Endothelial cell of umbilical vein (primary cell): ENCODE measurements at regions not wholly inside any gene's neighbourhood (a gene's known extent, or its start where the extent isn't known, plus 50 kb on each side); places are given as distances from the start of the nearest gene placed in this dataset.

Source experiments
- BruUV-seq: library from RNA; stranded (reverse); fragments of 400-500 nt; replicated peaks from 2 replicates; lab custom pipeline; 2021; lab: Mats Ljungman, UMichigan
- CTCF ChIA-PET: fragments of 300-600, 350-600 bp; sonication (Branson Sonifier 250); formaldehyde crosslinking; loops from one replicate; lab custom pipeline; 2021; ENCODE audit warnings: antibody characterized with exemption, inconsistent platforms; lab: Charles Lee
- POLR2A ChIA-PET: fragments of 300-600, 350-600 bp; sonication (Branson Sonifier 250); formaldehyde crosslinking; loops from one replicate; lab custom pipeline; 2021; ENCODE audit warnings: antibody characterized with exemption, inconsistent platforms; lab: Charles Lee
- DNase-seq: peaks from one replicate; pipeline ENCODE4 v3.0.0-alpha.2; 2011; ENCODE audit warnings: low read depth, low spot score
- FAIRE-seq: peaks from 2 replicates; lab custom pipeline; 2011; peaks lifted over from hg19 to GRCh38; lab: Jason Lieb, UNC
- H2AFZ ChIP-seq: 2 replicates; pipeline ENCODE4 v1.6.0; 2012; ENCODE audit warnings: low read depth, low read length, control low read depth, inconsistent platforms
- H3K27ac ChIP-seq: 2 replicates; pipeline ENCODE4 v1.5.1; 2011; ENCODE audit warnings: low read depth, mild to moderate bottlenecking, control low read depth, low read length, moderate library complexity; ENCODE audit not compliant: insufficient read depth
- H3K27me3 ChIP-seq, 2 experiments: 2 replicates each; pipeline versions ENCODE4 v1.6.0 to v1.6.1; 2011; ENCODE audit warnings: low read length in 2 of 2, mixed read lengths in 1 of 2; ENCODE audit not compliant: control insufficient read depth in 2 of 2, insufficient read depth in 2 of 2
- H3K36me3 ChIP-seq, 2 experiments: 2 replicates in 1 of 2; 3 replicates in 1 of 2; pipeline ENCODE4 v1.5.1; 2011; ENCODE audit warnings: low read length in 2 of 2, mild to moderate bottlenecking in 1 of 2, moderate library complexity in 1 of 2; ENCODE audit not compliant: control insufficient read depth in 2 of 2, insufficient read depth in 2 of 2; ENCODE audit errors: extremely low read depth in 1 of 2
- H3K4me1 ChIP-seq: 3 replicates; pipeline ENCODE4 v1.5.1; 2011; ENCODE audit warnings: mild to moderate bottlenecking, low read length; ENCODE audit not compliant: control insufficient read depth, insufficient read depth; ENCODE audit errors: extremely low read depth
- H3K4me2 ChIP-seq: 2 replicates; pipeline ENCODE4 v1.6.1; 2011; ENCODE audit warnings: low read length, control low read depth, mixed read lengths; ENCODE audit not compliant: insufficient read depth
- H3K4me3 ChIP-seq, 3 experiments: fragments of 200-600 bp in 1 of 3; sonication (generic), shearing (Covaris generic) in 1 of 3; replicated peaks in 1 of 3; 2 replicates each; pipeline ENCODE4 v1.5.1; 2011 to 2016; ENCODE audit warnings: control low read depth in 3 of 3, low read length in 3 of 3, mild to moderate bottlenecking in 2 of 3, inconsistent platforms in 1 of 3, low read depth in 1 of 3, moderate library complexity in 1 of 3; ENCODE audit not compliant: insufficient read depth in 1 of 3
- H3K79me2 ChIP-seq: 2 replicates; pipeline ENCODE4 v1.6.0; 2012; ENCODE audit warnings: low read length, inconsistent platforms; ENCODE audit not compliant: control insufficient read depth, insufficient read depth
- H3K9ac ChIP-seq: replicated peaks from 2 replicates; pipeline ENCODE3; 2011; ENCODE audit warnings: low read length, control low read depth; ENCODE audit not compliant: insufficient read depth; ENCODE audit errors: extremely low read depth
- H3K9me1 ChIP-seq: replicated peaks from 3 replicates; pipeline ENCODE4 v1.6.0; 2011; ENCODE audit warnings: mild to moderate bottlenecking, low read length; ENCODE audit not compliant: control insufficient read depth, insufficient read depth; ENCODE audit errors: extremely low read depth
- H3K9me3 ChIP-seq: replicated peaks from 2 replicates; pipeline ENCODE4 v1.5.1; 2012; ENCODE audit warnings: low read length, inconsistent platforms; ENCODE audit not compliant: control insufficient read depth, insufficient read depth
- H4K20me1 ChIP-seq: replicated peaks from 2 replicates; pipeline ENCODE3; 2011; ENCODE audit warnings: mild to moderate bottlenecking, low read length; ENCODE audit not compliant: control insufficient read depth, insufficient read depth; ENCODE audit errors: extremely low read depth
- EZH2 ChIP-seq: IDR thresholded peaks from 2 replicates; pipeline ENCODE4 v1.6.1; 2012; ENCODE audit warnings: borderline replicate concordance, low read depth, mild to moderate bottlenecking, moderate library complexity, low read length, inconsistent platforms; ENCODE audit not compliant: severe bottlenecking
- FOS ChIP-seq: IDR thresholded peaks from 2 replicates; pipeline ENCODE4 v1.6.1; 2011; ENCODE audit warnings: mild to moderate bottlenecking, low read length, moderate library complexity, borderline replicate concordance; ENCODE audit not compliant: insufficient read depth
- GATA2 ChIP-seq: IDR thresholded peaks from 2 replicates; pipeline ENCODE4 v1.7.0; 2011; ENCODE audit warnings: low read depth, mild to moderate bottlenecking, moderate library complexity, mixed read lengths, low read length; ENCODE audit not compliant: insufficient read length, insufficient read depth
- JUN ChIP-seq: IDR thresholded peaks from 2 replicates; pipeline ENCODE4 v1.6.1; 2011; ENCODE audit warnings: borderline replicate concordance, low read depth; ENCODE audit not compliant: insufficient read length, insufficient read depth
- MYC ChIP-seq: IDR thresholded peaks from one replicate; pipeline ENCODE4 v1.6.1; 2011; ENCODE audit warnings: mild to moderate bottlenecking, low read depth, low read length
- POLR2A ChIP-seq: IDR thresholded peaks from 2 replicates; pipeline ENCODE4 v1.6.1; 2012; ENCODE audit warnings: low read depth, mild to moderate bottlenecking, control low read depth, low read length
- POLR2AphosphoS5 ChIP-seq: IDR thresholded peaks from 2 replicates; pipeline ENCODE4 v1.6.1; 2012; ENCODE audit warnings: low read depth, mild to moderate bottlenecking, control low read depth, low read length, moderate library complexity; ENCODE audit not compliant: insufficient read depth
- dilution Hi-C: fragments of 300-500 bp; cut with MboI; formaldehyde crosslinking; loops from one replicate; pipeline ENCODE4 v1.15.0; 2019; ENCODE audit warnings: low sequenced_read_pairs; ENCODE audit not compliant: extremely low pct_ligation_motif_present
- intact Hi-C: fragments of 100-400 bp; cut with micrococcal nuclease; formaldehyde crosslinking; loops from one replicate; pipeline ENCODE4 v1.10.0; 2022
- TF ChIP-seq, protein P1 (sequence below): IDR thresholded peaks from 2 replicates; pipeline ENCODE4 v1.6.1; 2011; ENCODE audit not compliant: insufficient read depth, insufficient read length
- TF ChIP-seq, protein P2 (sequence below), 2 donors: IDR thresholded peaks; 1 replicate in 1 of 2; 2 replicates in 1 of 2; pipeline ENCODE4 v1.5.1; 2011; ENCODE audit warnings: low read length in 2 of 2, mild to moderate bottlenecking in 2 of 2, moderate library complexity in 2 of 2, control low read depth in 1 of 2, inconsistent platforms in 1 of 2, low read depth in 1 of 2; ENCODE audit not compliant: insufficient read depth in 1 of 2; ENCODE audit errors: extremely low read depth in 1 of 2

DNA sequence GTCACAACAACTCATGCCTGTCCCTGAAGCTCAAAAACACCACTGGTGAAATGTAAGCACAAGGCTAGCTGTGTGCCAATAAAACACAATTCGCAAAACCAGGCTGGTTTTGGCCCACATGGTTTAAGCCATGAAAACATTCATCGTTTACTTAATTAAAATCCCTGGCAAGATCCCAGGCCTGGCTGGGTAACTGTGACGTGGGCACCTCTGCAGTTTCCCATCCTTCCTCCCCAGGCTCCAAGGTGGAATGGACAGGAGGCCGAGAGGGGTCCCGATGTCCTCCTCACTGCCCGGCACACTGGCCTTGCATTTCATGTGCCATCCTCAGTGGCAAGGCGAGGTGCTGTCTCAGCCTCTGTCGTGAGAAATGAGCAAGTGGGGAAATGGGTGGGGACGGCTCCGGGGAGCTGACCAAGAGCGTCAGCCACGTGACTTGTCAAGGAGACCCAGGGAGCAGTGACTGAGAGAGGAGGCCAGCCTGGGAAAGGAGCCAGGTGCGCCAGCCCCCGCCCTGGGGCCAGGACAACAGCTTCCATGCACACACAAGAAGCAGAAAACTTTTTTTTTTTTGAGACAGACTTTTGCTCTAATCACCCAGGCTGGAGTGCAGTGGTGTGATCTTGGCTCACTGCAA lies 153.1 kb upstream of the RAB4A start:
- TF ChIP-seq POLR2AphosphoS5 (no peak), POLR2A (no peak), MYC (no peak), EZH2 (no peak), JUN (no peak), GATA2 (no peak), FOS (no peak)
- TF ChIP-seq, protein P1, sequence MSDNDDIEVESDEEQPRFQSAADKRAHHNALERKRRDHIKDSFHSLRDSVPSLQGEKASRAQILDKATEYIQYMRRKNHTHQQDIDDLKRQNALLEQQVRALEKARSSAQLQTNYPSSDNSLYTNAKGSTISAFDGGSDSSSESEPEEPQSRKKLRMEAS, result no peak
- TF ChIP-seq, protein P2, sequence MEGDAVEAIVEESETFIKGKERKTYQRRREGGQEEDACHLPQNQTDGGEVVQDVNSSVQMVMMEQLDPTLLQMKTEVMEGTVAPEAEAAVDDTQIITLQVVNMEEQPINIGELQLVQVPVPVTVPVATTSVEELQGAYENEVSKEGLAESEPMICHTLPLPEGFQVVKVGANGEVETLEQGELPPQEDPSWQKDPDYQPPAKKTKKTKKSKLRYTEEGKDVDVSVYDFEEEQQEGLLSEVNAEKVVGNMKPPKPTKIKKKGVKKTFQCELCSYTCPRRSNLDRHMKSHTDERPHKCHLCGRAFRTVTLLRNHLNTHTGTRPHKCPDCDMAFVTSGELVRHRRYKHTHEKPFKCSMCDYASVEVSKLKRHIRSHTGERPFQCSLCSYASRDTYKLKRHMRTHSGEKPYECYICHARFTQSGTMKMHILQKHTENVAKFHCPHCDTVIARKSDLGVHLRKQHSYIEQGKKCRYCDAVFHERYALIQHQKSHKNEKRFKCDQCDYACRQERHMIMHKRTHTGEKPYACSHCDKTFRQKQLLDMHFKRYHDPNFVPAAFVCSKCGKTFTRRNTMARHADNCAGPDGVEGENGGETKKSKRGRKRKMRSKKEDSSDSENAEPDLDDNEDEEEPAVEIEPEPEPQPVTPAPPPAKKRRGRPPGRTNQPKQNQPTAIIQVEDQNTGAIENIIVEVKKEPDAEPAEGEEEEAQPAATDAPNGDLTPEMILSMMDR (IDR thresholded peaks at IDR 0.05; ENCODE audit: extremely low read depth in 1 of 2, insufficient read depth in 1 of 2, low read depth in 1 of 2, low read length in 2 of 2), result no peak
- H3K4me1 ChIP-seq, result no peaks in the 10 kb centered on the region
- DNase-seq, result no peak
- FAIRE-seq, result no peak
- H2AFZ ChIP-seq, result no peak overlapping the region
- CTCF ChIA-PET, result interaction anchor here (1.1 kb wide), 1 partner anchor 453 kb away, joined by 3 read pairs; no protein-coding TSS in a partner anchor
- H3K9ac ChIP-seq, result no peak overlapping the region
- H3K27ac ChIP-seq, result no peak overlapping the region
- H3K4me2 ChIP-seq, result no peak overlapping the region
- no TSS peak for BruUV-seq
- no peaks in the 10 kb centered on the region for H4K20me1 ChIP-seq
- dilution Hi-C loops (no loop called here), intact Hi-C loops (no loop called here)
- no peak overlapping the region for H3K4me3 ChIP-seq
- no peaks in the 10 kb centered on the region for H3K79me2 ChIP-seq
- POLR2A ChIA-PET, result no interaction called here
- H3K9me3 ChIP-seq, result no peaks in the 10 kb centered on the region
- no peaks in the 10 kb centered on the region for H3K36me3 ChIP-seq
- no peaks in the 10 kb centered on the region for H3K27me3 ChIP-seq
- H3K9me1 ChIP-seq, result no peaks in the 10 kb centered on the region
